B cell (primary cell): ENCODE measurements at regions not wholly inside any gene's neighbourhood (a gene's known extent, or its start where the extent isn't known, plus 50 kb on each side); places are given as distances from the start of the nearest gene placed in this dataset.

Experiments
- ATAC-seq: fragments of 200-7000 bp; cut with Tn5 transposase; one replicate; pipeline ENCODE4 v1.10.0; 2021; ENCODE audit warnings: low read depth, mild to moderate bottlenecking, moderate number of reproducible peaks, moderate library complexity
- CTCF ChIA-PET: fragments of 350-600 bp; sonication (Branson Sonifier 250); formaldehyde crosslinking; loops from one replicate; lab custom pipeline; 2021; ENCODE audit warnings: antibody characterized with exemption, inconsistent platforms; lab: Charles Lee
- POLR2A ChIA-PET: fragments of 350-600 bp; sonication (Branson Sonifier 250); formaldehyde crosslinking; loops from one replicate; lab custom pipeline; 2021; ENCODE audit warnings: antibody characterized with exemption; lab: Charles Lee
- DNase-seq: peaks from one replicate; pipeline ENCODE4 v3.0.0; 2013
- H2AFZ ChIP-seq: 2 replicates; pipeline ENCODE4 v1.6.1; 2012; ENCODE audit warnings: mild to moderate bottlenecking, low read depth, low read length; ENCODE audit not compliant: insufficient read depth, poor library complexity, severe bottlenecking
- H3K27ac ChIP-seq, 2 donors: 1 replicate in 1 of 2; 2 replicates in 1 of 2; pipeline ENCODE4 v1.5.1; 2012 to 2013; ENCODE audit warnings: low read length in 2 of 2, mild to moderate bottlenecking in 2 of 2, moderate library complexity in 1 of 2
- H3K27me3 ChIP-seq, 4 experiments: fragments of 200-600 bp in 1 of 4; sonication (generic) in 1 of 4; replicated peaks in 1 of 4; 1 replicate in 2 of 4; 2 replicates in 2 of 4; pipeline versions ENCODE4 v1.6.1 to v1.7.0; 2013 to 2016; ENCODE audit warnings: low read length in 3 of 4, mild to moderate bottlenecking in 2 of 4, mixed read lengths in 1 of 4, moderate library complexity in 1 of 4; ENCODE audit not compliant: insufficient read depth in 4 of 4, control insufficient read depth in 3 of 4; ENCODE audit errors: control extremely low read depth in 1 of 4
- H3K36me3 ChIP-seq, 2 experiments: replicated peaks in 1 of 2; 1 replicate in 1 of 2; 2 replicates in 1 of 2; pipeline versions ENCODE4 v1.6.1 to v1.7.1; 2013; ENCODE audit warnings: low read length in 1 of 2; ENCODE audit not compliant: insufficient read depth in 2 of 2, control insufficient read depth in 1 of 2; ENCODE audit errors: control extremely low read depth in 1 of 2, extremely low read depth in 1 of 2
- H3K4me1 ChIP-seq, 2 donors: fragments of 200-600 bp in 1 of 2; sonication (generic) in 1 of 2; 1 replicate in 1 of 2; 2 replicates in 1 of 2; pipeline versions ENCODE4 v1.5.1 to v1.6.1; 2013 to 2017; ENCODE audit warnings: low read length in 2 of 2; ENCODE audit not compliant: control insufficient read depth in 2 of 2, insufficient read depth in 2 of 2
- H3K4me2 ChIP-seq: replicated peaks from 2 replicates; pipeline ENCODE3; 2012; ENCODE audit warnings: mild to moderate bottlenecking, low read depth, low read length; ENCODE audit not compliant: poor library complexity, severe bottlenecking
- H3K4me3 ChIP-seq, 5 experiments: fragments of 200-600 bp in 1 of 5; sonication (generic) in 1 of 5; 1 replicate in 3 of 5; 2 replicates in 2 of 5; pipeline versions ENCODE4 v1.5.1 to v1.7.0; 2011 to 2016; ENCODE audit warnings: low read length in 4 of 5, mild to moderate bottlenecking in 4 of 5, low read depth in 2 of 5, control low read depth in 1 of 5, moderate library complexity in 1 of 5; ENCODE audit not compliant: insufficient read depth in 1 of 5; ENCODE audit errors: control extremely low read depth in 1 of 5, extremely low read depth in 1 of 5
- H3K79me2 ChIP-seq: fragments of 200-600 bp; sonication (generic); one replicate; pipeline ENCODE4 v1.6.0; 2016; ENCODE audit warnings: low read length; ENCODE audit not compliant: control insufficient read depth, insufficient read depth
- H3K9ac ChIP-seq: fragments of 200-600 bp; sonication (generic); 2 replicates; pipeline ENCODE4 v1.6.1; 2017; ENCODE audit warnings: mild to moderate bottlenecking, low read length, moderate library complexity
- H3K9me3 ChIP-seq, 3 donors: one replicate each; pipeline versions ENCODE4 v1.6.1 to v1.7.1; 2013; ENCODE audit warnings: low read length in 2 of 3; ENCODE audit not compliant: control insufficient read depth in 2 of 3, insufficient read depth in 1 of 3; ENCODE audit errors: control extremely low read depth in 1 of 3
- H4K20me1 ChIP-seq: 2 replicates; pipeline ENCODE4 v1.6.0; 2012; ENCODE audit warnings: mild to moderate bottlenecking, low read length; ENCODE audit not compliant: insufficient read depth, control insufficient read depth, poor library complexity, severe bottlenecking
- H3K27ac Mint-ChIP-seq: one replicate; pipeline ENCODE4 v1.8.0; 2021; ENCODE audit warnings: mixed read lengths
- H3K27me3 Mint-ChIP-seq: one replicate; pipeline ENCODE4 v1.8.0; 2021; ENCODE audit warnings: mixed read lengths
- H3K4me1 Mint-ChIP-seq: one replicate; pipeline ENCODE4 v1.8.0; 2021; ENCODE audit warnings: mixed read lengths
- H3K4me3 Mint-ChIP-seq: one replicate; pipeline ENCODE4 v1.8.0; 2021; ENCODE audit warnings: mixed read lengths
- H3K9me3 Mint-ChIP-seq: one replicate; pipeline ENCODE4 v1.8.0; 2022; ENCODE audit warnings: mixed read lengths; ENCODE audit not compliant: insufficient read depth
- CTCF ChIP-seq: fragments of 200-600 bp; IDR thresholded peaks from one replicate; pipeline ENCODE4 v1.8.0; 2022; ENCODE audit warnings: antibody characterized with exemption, mild to moderate bottlenecking
- EZH2 ChIP-seq: IDR thresholded peaks from 2 replicates; pipeline ENCODE4 v1.6.1; 2012; ENCODE audit warnings: borderline replicate concordance, low read depth, mild to moderate bottlenecking, moderate library complexity, low read length; ENCODE audit not compliant: insufficient read depth, poor library complexity, severe bottlenecking
- WGBS: methylation state at CpG from one replicate; pipeline ENCODE4 v1.1.5; 2013; ENCODE audit warnings: missing lambda C conversion rate; ENCODE audit not compliant: insufficient coverage; 5-methylcytosine and 5-hydroxymethylcytosine counted together
- intact Hi-C: fragments of 100-400 bp; cut with micrococcal nuclease; formaldehyde crosslinking; loops from one replicate; pipeline ENCODE4 v1.10.0; 2022

- WGBS, result 80% methylated on average over 1 of the region's 1 CpG
- Histone ChIP-seq H4K20me1 (no peaks in the 10 kb centered on the region), H3K27ac (no peak overlapping the region), H3K9ac (no peak overlapping the region), H3K27me3 (no peaks in the 10 kb centered on the region), H3K4me2 (no peak overlapping the region), H3K4me1 (no peaks in the 10 kb centered on the region), H2AFZ (no peak overlapping the region), H3K9me3 (peaks cover 0 to 28% (median 0%) of the 10 kb centered on the region in 3 donors), H3K36me3 (no peaks in the 10 kb centered on the region), H3K79me2 (no peaks in the 10 kb centered on the region), H3K4me3 (no peak overlapping the region)
- DNase-seq (no peak), ATAC-seq (no peak)
- H3K27me3 Mint-ChIP-seq, result no peaks in the 10 kb centered on the region
- ChIA-PET CTCF (no interaction called here), POLR2A (no interaction called here)
- intact Hi-C loops, result no loop called here
- no peaks in the 10 kb centered on the region for H3K4me1 Mint-ChIP-seq
- no peak overlapping the region for H3K4me3 Mint-ChIP-seq
- peaks cover 4% of the 10 kb centered on the region for H3K9me3 Mint-ChIP-seq
- TF ChIP-seq CTCF (no peak), EZH2 (no peak)
- H3K27ac Mint-ChIP-seq, result no peak overlapping the region
These were observed 616.2 kb downstream of the RWDD3 start for GRCh38 chr1:95850165-95850649.

GRCh38 chr1:95850763-95851162, 616.8 kb downstream of the RWDD3 start:
- no peak overlapping the region for H2AFZ ChIP-seq
- no peak overlapping the region for H3K9ac ChIP-seq
- peaks cover 0 to 28% (median 0%) of the 10 kb centered on the region in 3 donors for H3K9me3 ChIP-seq
- H4K20me1 ChIP-seq, result no peaks in the 10 kb centered on the region
- no peak for ATAC-seq
- ChIA-PET CTCF (no interaction called here), POLR2A (no interaction called here)
- H3K27me3 Mint-ChIP-seq, result no peaks in the 10 kb centered on the region
- TF ChIP-seq EZH2 (no peak), CTCF (no peak)
- no peak overlapping the region for H3K4me3 Mint-ChIP-seq
- no peaks in the 10 kb centered on the region for H3K4me1 ChIP-seq
- intact Hi-C loops, result no loop called here
- DNase-seq, result no peak
- 89% methylated on average over 3 of the region's 3 CpGs for WGBS
- no peaks in the 10 kb centered on the region for H3K4me1 Mint-ChIP-seq
- H3K4me3 ChIP-seq, result no peak overlapping the region
- peaks cover 4% of the 10 kb centered on the region for H3K9me3 Mint-ChIP-seq
- no peak overlapping the region for H3K27ac Mint-ChIP-seq
- H3K27me3 ChIP-seq, result no peaks in the 10 kb centered on the region
- H3K79me2 ChIP-seq, result no peaks in the 10 kb centered on the region
- H3K4me2 ChIP-seq, result no peak overlapping the region
- H3K36me3 ChIP-seq, result no peaks in the 10 kb centered on the region
- no peak overlapping the region for H3K27ac ChIP-seq
